GM18507 (cell line): ENCODE measurements at regions not wholly inside any gene's neighbourhood (a gene's known extent, or its start where the extent isn't known, plus 50 kb on each side); places are given as distances from the start of the nearest gene placed in this dataset.

Source experiments
- DNase-seq: peaks from one replicate; pipeline ENCODE4 v3.0.0; 2011; ENCODE audit warnings: low read depth; ENCODE audit not compliant: insufficient read length; ENCODE audit errors: extremely low spot score
- FAIRE-seq: peaks from 2 replicates; lab custom pipeline; 2011; peaks lifted over from hg19 to GRCh38; lab: Jason Lieb, UNC

- DNase-seq (no peak), FAIRE-seq (no peak)
These were observed 338.5 kb downstream of the ZNF536 start for GRCh38 chr19:30710721-30711120.

- FAIRE-seq (no peak), DNase-seq (no peak)
These were observed 336.4 kb downstream of the ZNF536 start for GRCh38 chr19:30708416-30709178.

DNA sequence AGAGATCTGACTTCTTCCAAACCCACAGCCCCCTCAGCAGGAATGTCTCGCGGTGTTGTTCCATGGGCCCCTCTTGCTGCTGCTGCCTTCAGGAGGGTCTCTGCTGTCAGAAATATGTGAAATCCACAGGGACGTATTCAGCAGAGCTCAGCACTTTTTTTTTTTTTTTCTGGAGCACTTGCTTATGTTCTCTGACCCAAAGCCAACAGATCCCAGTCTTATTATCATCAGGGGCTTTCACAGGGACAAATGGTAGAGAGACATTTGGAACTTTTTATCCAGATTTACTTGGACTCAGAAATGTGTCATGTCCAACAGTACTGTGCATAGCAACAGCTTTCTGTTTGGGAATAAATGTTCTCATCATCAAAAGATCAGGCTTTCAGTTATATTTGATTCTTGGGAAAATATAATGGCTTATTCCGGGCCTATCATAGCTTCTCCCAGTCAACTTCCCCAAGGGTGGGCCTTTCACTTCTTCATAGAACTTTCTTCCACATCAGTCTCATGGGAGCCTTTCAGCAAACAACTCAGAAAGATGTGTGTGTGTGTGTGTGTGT lies 332.7 kb downstream of the ZNF536 start:
- DNase-seq, result no peak
- no peak for FAIRE-seq

DNA sequence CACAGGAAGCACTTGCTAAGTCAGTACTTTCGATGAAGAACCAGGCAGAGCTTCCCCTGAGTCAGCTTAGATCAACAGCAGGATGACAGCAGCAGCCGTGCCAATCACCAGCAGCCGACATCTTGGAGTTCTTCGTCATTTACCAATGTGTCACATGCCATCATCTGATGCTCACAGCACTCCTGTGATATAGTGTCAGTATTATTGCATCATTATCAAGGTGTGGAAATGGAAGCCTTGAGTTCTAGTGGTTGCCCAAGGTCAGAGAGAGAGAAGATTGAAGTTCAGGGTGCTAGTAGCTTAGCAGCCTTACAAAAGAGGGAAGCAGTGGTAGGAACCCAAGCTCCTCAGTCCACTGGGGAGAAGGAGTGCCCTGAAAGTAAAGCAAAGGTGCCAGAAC lies 331.5 kb downstream of the ZNF536 start:
- no peak for FAIRE-seq

DNA sequence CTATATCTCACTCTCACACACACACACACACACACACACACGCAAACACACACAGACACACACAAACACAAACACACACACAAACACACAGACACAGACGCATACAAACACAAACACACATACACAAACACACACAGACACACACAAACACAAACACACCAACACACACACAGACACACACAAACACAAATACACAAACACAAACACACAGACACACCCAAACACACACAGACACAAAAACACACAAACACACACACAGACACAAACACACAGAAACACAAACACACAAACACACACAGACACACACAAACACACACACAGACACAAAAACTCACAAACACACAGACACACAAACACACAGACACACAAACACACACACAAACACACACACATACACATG lies 329.0 kb downstream of the ZNF536 start:
- FAIRE-seq, result no peak
- DNase-seq, result no peak

More for the DNA sequence above, 331.5 kb downstream of the ZNF536 start:
- no peak for DNase-seq

DNA sequence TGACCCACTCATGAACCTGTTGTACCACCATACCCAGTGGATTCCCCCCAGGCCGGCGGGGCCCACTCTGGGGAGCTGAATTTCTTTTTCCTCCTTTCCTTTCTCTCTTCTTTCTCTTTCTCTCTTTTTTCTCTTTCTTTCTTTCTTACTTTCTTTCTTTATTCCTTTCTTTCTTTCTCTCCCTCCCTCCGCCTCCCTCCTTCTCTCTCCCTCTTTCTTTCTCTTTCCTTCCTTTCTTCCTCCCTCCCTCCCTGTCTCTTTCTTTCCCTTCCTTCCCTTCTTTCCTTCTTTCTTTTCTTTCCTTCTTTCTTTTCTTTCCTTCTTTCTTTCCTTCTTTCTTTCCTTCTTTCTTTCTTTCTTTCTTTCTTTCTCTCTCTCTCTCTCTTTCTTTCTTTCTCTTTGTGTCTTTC lies 327.7 kb downstream of the ZNF536 start:
- DNase-seq (no peak), FAIRE-seq (no peak)

DNA sequence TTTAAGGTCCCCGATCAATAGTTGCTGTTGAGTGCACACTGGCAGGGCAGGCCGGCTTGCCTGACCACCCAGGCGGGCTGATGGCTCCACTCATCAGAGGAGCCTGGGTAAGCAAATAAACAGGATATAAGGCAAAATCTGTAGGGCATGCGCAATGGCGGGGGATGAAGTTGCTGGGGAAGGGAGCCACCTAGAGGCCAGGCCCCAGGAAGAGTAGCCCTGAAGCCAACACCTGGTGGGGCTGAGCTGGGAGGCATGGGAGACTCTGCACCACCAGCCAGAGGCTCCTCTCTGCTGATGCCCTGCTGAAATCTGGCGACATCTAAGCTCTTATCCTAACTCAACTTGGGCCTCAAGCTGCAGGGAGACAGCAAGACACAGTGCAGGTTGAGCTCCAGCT lies 324.3 kb downstream of the ZNF536 start:
- FAIRE-seq (no peak), DNase-seq (no peak)

- FAIRE-seq, result no peak
These were observed 323.1 kb downstream of the ZNF536 start for GRCh38 chr19:30695171-30695875.

GRCh38 chr19:30694156-30694755 lies 322.1 kb downstream of the ZNF536 start:
- FAIRE-seq, result no peak
- DNase-seq, result no peak

More at GRCh38 chr19:30695171-30695875, 323.1 kb downstream of the ZNF536 start:
- no peak for DNase-seq

GRCh38 chr19:30692879-30693503 lies 320.8 kb downstream of the ZNF536 start:
- DNase-seq (no peak), FAIRE-seq (no peak)

GRCh38 chr19:30692181-30692811 lies 320.1 kb downstream of the ZNF536 start:
- DNase-seq, result no peak

GRCh38 chr19:30691819-30692166 lies 319.6 kb downstream of the ZNF536 start:
- DNase-seq (no peak), FAIRE-seq (no peak)

More at GRCh38 chr19:30692181-30692811, 320.1 kb downstream of the ZNF536 start:
- FAIRE-seq, result no peak

DNA sequence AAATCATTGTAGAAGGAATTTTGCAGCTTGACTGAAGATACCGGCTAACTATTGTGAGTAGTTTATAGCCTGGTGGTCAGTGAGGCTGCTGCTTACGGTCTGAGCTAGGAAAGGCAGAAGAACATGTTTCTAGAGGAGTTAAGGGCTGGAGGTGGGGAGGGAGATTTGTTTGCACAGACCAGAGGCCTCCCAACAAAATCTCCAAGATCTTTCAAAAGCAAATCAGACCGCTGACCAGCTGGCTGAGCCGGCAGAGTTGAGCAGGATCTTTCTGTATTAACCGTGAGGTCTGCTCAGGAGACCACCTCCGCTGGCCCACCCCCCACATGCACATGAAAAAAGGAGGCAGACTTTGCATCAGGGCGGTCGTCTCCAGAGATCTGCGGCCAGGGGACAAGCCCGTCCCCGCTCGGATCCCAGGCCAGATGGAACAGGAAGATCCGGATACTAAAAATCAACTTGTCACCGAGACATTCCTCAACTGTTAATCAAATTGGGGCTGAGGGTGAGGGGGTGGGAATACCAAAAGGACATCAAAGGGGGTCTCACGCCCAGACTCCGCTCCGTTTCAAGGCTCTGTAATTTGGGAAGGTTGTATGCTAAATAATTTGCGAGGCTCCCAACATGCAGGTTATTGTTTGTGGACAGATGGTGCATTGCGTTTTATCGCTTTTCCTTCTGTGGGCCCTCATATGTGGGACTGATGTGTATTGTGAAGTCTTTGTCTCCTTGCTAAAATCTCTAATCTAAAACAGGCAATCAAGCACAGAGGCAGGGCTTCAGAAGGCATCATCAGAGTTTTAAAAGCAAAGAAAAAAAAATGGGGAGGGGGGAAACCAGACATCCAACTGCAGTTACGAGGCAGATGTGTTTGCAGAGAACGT lies 319.0 kb downstream of the ZNF536 start:
- DNase-seq (no peak), FAIRE-seq (no peak)

DNA sequence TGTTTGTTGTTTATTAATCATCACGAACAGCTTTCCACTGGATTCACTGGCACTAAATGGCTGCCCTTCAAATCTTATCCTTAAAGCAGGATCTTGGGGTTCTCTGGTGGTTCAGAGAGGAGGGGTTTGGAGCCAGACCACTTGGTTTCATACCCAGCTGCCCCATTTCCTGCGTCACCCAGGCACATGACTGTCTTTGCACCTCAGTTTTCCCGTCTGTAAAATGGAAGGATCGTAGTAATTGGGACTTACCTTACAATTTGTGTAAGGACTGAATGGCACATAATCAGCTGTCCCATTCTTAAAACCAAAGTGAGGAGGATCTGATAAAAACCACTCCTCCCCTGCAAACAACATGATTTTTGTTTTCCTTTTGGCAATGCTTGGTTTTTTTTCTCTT lies 318.3 kb downstream of the ZNF536 start:
- no peak for FAIRE-seq

GRCh38 chr19:30689474-30689873 lies 317.3 kb downstream of the ZNF536 start:
- FAIRE-seq (no peak), DNase-seq (no peak)

More for the DNA sequence above, 318.3 kb downstream of the ZNF536 start:
- DNase-seq, result no peak

GRCh38 chr19:30688696-30689095 lies 316.5 kb downstream of the ZNF536 start:
- DNase-seq (no peak), FAIRE-seq (no peak)

- DNase-seq (no peak), FAIRE-seq (no peak)
These were observed 314.8 kb downstream of the ZNF536 start for GRCh38 chr19:30686826-30687566.
